Retina (tissue), 1 donor: ENCODE measurements at regions not wholly inside any gene's neighbourhood (a gene's known extent, or its start where the extent isn't known, plus 50 kb on each side); places are given as distances from the start of the nearest gene placed in this dataset.

ENCODE experiments used
- DNase-seq: peaks from one replicate; pipeline ENCODE4 v3.0.0-alpha.2; 2016

DNA sequence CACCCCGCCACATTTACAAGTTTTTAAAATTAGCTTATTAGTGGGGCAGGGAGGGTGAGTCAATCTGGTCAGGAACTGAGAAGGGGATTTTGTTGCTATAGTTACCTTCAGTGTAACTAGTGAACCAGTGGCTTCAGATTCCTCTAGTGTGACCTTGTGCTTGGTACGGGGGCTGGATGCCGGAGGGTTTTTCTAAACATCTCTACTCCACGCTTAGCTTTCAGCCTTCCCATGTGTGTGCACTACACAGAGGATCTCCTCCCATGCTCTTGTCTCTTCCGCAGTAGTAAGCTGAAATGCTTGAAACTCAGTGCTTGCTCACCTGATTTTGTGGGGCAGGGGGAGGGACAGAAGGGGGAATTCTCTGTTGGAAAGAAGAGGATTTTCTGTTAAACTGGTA is 67.9 kb upstream of the AKAP13 start:
- no peak for DNase-seq

DNA sequence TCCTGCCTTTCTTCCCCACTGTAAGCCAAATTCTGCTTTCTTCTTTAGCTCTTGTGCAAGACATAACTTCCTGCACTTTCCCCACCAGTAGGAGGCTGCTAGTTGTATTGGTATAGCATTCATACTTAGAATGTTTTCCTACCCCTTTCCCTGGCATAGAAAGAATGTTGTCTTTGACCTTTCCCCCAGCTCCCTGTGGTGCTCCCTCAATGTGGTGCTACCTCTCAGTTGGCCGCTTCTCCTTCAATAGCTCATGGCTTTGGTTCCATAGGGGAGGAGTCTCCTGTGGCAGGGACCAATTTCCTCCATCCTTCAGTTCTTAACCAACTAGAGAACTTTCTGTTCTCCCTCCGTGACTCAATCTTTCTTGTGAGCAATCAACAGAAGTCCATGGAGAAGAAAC is 67.5 kb upstream of the AKAP13 start:
- DNase-seq: no peak

DNA sequence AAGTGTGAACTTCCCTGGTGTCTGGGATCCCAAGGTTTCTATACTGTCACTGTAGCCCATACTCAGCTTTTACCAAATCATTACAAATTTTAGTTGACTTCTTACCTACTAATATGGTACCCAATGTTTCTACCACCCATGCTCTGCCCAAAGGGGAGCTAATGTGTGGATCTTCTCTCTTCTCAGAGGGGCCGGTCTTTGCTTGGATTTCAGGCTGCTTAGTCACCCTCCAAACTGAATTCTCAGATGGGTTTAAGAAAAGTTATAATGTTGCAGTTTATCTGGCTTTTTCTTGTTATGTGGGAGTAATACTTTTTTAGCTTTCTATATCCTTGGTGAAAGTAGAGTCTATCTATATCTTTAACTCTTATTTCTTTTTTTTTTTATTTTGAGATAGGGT is 67.1 kb upstream of the AKAP13 start:
- no peak for DNase-seq

DNA sequence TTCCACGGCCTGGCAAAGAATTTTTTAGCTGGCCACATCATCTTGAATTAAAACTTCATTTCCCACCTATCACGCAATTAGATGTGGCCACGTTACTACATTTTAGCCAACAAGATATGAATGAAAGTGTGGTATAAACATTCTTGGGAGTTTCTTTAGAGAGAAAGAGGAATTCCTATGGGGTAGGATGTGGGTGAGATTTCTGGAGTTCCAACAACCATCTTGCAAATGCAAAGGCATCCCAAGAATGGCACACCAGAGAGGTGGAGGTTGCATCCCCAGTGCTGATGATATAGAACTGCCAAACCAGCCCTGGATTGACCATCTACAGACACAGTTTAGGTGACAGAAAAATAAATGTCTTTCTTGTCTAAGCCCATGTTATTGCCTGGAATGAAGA is 66.3 kb upstream of the AKAP13 start:
- no peak for DNase-seq

DNA sequence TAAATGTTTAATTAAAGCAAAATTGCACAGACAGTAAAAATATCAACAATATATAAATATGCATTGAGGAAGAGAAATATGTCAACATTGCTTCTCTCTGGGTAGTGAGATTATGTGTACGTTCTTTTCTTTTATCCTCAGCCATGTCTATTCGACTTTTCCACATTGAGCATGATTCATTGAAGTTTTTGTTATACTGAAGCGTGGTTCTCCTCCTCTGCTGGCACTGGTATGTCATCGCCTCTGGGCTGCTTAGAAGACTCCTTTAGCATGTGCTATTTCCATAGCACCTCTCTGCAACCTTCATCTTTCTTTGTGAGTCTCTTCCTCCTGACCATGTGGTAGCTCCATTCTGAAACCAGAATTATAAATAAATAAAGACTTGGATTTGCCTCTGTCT is 65.8 kb upstream of the AKAP13 start:
- DNase-seq: no peak

DNA sequence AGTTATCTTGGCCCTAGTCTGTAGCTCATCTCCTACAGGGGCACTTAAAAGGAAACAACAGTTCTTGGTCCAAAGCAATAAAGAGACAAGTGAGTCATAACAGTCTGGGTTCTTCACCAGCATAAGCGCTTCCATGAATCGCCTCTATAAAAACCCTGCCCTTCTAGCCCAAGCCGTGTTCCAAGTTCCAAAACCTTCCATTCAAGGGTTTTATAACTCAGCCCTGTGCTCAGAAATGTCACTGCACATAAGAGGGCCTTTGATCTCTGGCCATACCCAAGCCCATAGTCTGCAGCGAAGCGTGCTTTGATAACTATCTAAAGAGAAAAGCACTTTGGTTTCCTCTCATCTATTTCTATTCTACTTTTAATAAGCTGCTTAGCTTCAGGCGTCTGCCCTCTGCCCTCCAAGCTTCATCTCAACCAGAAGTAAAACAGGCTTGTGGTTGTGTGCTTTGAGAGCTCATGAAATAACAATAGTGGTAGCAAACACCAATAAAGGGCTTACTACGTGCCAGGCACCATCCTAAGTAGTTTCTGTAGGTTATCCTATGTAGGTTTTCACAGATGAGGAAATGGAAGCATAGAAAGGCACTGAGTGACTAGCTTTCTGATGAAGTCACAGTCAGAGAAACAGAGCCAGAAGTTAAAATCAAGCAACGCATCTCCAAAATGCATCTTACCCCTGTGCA is 64.0 kb upstream of the AKAP13 start:
- DNase-seq: peak; percentile 71

DNA sequence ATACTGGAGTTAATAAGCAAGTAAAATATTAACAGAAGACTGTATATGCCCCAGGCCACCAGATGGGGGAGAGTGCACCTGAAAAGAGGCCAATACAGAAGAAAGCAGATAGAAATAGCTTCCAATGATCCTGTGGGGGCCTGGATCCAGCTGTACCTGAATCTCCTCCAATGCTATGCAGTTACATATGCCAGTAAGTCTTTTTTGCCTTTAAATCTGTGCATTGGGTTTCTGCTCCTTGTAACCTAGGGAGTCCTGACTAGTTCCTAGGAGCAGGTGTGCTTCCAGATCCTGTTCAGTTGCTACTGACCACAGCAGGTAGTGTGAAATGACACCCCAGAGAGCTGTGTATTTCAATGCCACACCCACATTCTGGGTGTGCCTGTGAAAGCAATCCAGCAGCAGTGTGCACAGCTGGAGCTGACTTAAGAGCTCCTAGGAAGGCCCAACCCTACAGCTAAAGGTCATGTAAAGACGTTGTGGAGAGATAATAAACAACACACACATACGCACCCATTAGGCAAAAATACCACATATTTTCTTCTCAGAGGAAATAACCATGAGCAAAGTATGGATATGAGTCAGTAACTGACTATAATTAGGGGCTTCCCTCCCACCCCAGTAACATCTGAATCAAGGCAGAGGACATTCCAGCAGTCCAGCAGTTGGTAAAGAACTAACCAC is 62.2 kb upstream of the AKAP13 start:
- no peak for DNase-seq

DNA sequence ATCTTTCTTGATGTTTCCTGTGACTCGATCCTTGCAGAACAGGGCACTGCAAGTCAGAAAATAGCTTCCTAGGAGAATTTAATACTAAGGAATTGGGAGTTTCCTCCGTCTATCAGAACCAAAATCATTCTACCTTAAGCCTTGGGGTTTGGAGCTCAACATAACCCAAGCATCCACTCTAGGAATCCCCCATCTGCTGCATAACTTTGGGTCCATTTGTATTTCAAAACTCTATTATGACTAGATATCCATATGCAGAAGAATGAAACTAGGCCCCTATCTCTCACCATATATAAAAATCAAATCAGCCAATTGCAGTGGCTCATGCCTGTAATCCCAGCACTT is 61.7 kb upstream of the AKAP13 start:
- no peak for DNase-seq

DNA sequence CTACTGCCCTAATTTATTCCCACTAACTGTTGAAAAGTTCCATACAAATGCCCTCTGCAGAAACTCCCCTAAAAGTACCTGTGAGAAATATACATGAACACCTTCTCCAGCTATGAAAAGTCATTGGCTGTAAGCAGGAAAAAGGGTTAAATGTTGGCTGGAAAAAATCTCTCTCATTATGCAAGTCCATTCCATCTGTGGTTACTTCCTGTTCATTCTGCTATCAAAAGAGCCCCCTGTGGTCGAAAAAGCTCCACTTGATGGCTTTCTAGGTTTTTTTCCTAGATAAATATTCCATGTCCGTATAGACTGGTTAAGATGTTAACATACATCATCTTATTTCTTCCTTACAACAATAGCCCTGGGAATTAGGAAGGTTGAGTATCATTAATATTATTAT is 56.2 kb upstream of the AKAP13 start:
- DNase-seq: no peak

DNA sequence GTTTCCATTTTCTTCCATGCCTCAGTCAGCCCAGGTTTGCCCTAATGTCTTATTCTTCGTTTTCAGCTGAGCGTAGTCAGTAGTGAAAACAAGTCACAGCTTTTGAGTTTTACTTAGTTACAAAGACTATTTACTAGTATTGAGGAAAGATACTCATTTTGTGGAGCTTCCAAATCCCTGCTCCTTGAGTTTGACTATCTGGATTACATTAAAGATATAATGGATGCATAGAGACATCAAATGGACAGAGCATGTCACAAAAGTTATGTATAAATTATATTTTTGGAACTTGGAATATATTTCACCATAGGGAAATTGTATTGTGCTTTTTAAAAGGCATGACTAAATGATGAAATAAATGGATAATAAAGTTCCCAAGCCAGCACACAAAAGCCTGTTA is 54.6 kb upstream of the AKAP13 start:
- DNase-seq: no peak

DNA sequence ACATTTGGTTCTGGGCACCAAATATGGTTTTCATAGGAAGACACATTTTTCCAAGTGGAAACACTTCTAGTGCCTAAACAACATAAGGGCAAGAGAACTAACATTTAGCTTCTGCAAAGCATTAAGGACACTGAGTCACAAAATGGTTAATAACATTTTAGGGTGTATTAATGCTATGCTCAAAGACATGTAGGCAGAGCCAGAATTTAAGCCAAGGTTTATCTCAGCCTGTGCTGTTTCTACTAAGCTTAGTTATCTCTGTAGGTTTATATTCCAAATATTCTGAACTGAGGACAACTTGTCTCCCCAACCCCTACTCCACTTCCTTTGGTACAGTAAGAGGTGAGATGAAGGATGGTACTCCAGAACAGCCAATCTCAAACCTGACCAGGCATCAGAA is 54.1 kb upstream of the AKAP13 start:
- no peak for DNase-seq

DNA sequence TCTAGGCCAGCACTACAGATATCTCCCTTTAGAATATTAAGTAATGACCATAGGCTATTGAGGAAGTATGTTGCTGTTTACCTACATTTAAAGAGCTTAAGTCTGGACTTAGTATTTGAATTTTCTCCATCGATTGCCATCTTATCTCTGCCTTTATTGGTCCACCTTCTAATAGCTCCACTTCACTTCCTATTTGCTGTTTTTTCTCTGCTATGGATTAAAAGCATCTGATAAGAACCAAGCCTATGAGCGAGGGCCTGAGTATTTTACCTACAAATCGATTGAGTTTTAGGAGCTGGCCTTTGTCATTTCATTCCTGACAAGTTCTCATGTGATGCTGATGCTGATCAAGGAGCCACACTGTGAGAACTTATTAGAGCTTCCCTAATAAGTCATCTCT is 52.6 kb upstream of the AKAP13 start:
- no peak for DNase-seq

DNA sequence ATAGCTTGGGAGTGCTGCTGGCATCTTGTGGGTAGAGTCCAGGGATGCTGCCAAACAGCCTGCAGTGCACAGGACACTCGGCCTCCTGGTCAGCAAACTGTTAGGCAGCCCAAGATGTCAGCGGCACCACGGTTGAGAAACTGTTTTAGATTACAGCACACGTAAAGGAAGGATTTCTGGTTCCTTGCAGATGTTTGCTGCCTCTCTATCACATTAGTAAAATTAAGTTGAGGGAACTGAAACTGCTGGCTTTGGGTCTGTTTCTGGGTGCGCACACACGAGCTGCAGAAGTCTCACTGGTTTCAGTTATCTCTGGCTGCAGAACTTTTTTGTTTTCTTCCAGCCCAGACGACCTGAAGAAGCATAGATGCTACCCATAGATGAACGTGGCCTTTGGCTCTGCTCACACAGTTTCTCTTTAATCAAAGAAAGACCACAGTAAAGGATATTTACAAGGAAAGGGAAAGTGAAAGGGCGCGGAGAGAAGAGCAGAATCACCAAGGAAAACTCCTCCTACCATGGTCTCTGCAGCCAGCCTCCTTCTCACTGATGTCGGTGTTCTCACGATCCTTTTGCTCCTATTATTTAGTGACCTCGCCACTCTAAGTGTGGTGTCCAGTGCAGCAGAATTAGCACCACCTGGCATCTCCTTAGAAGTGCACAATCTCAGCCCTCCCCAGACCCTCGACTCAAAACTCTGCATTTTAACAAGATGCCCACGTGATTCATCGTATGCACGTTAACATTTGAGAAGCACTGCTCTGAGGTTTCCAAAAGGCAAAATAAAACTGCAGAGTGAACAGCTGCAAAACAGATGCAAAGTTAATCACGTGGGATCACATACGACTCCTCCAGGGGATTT is 50.6 kb upstream of the AKAP13 start:
- DNase-seq: peak; percentile 39
